ENCODE measurements at regions not wholly inside any gene's neighbourhood (a gene's known extent, or its start where the extent isn't known, plus 50 kb on each side); places are given as distances from the start of the nearest gene placed in this dataset.
"Not testable (repeated sequence)": the region's sequence is repeated elsewhere in the genome, so short reads cannot be mapped to it uniquely, and the experiment has no call there.

- CTCF ChIA-PET = interaction anchor here (1.4 kb wide), 1 partner anchor 16 kb away, joined by 3 read pairs; no protein-coding TSS in a partner anchor
- DNase-seq (ENCODE audit: extremely low spot score) = no peak
- POLR2A ChIA-PET = no interaction called here
Measured at GRCh38 chr10:71912431-71912830, 51.8 kb upstream of the CHST3 start.

GRCh38 chr10:71911296-71911953 is 52.8 kb upstream of the CHST3 start:
- no peak for DNase-seq (ENCODE audit: extremely low spot score)
- TF ChIP-seq CTCF (IDR thresholded peaks at IDR 0.05; ENCODE audit: control extremely low read depth, extremely low read depth, low read depth, missing control alignments) = no peak
- CTCF ChIA-PET = interaction anchor here (1.4 kb wide), 1 partner anchor 15 kb away, joined by 3 read pairs; no protein-coding TSS in a partner anchor
- POLR2A ChIA-PET = no interaction called here

More at GRCh38 chr10:71912431-71912830, 51.8 kb upstream of the CHST3 start:
- no peak for TF ChIP-seq CTCF (IDR thresholded peaks at IDR 0.05; ENCODE audit: control extremely low read depth, extremely low read depth, low read depth, missing control alignments)

DNA sequence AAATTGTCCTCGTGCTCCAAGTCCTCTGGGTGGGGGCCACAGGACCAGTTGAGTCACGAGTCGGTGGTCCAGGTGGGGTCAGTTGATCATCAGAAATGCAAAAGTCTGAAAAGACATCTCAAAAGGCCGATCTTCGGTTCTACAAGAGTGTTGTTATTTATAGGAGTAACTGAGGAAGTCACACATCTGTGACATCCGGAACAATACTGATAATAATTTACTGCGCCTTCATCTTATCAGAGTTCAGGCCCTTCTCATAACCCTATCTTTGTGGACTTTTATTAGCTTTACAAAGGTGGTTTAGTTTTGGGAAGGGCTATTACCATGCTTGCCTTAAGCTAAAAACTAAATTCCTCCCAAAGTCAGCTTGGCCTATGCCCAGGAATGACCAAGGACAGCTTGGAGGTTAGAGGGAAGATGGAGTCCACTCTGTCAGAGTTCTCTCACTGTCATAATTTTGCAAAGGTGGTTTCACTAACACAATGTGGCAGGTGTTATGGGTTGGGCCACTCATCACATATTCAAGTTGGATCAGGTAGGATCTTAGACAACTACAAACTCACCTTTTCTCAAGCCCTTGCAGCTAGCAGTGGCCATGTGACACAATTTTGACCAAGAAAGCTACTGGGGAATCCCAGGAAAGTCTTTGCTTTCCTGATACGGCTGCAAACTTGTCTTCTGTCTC is 54.7 kb upstream of the CHST3 start:
- ChIA-PET POLR2A (no interaction called here), CTCF (interaction anchor here (0.9 to 1.9 kb wide), 4 partner anchors 13 to 139 kb away, joined by 3 to 8 read pairs (median 4); no protein-coding TSS in a partner anchor)
- DNase-seq (ENCODE audit: extremely low spot score) = no peak
- TF ChIP-seq CTCF (IDR thresholded peaks at IDR 0.05; ENCODE audit: control extremely low read depth, extremely low read depth, low read depth, missing control alignments) = no peak

DNA sequence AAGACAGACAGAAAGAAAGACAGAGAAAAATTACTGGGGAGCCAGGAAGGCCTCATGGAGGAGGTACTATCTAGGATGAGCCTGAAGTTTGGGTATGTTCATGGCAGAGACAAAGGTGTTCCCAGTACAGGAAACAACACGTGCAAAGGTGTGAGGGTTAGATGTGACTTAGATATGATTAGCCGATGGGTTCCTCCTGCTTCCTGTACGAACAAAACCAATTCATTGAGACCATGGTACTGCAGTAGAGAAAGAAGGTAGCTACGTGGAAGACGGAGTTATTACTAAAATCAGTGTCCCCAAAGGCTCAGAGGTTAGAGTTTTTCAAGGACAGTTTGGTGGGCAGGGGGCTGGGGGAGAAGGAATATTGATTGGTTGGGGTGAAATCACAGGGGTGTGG is 55.2 kb upstream of the CHST3 start:
- no peak for DNase-seq (ENCODE audit: extremely low spot score)
- ChIA-PET POLR2A (no interaction called here), CTCF (interaction anchor here (0.9 to 1.9 kb wide), 4 partner anchors 12 to 140 kb away, joined by 3 to 8 read pairs (median 4); no protein-coding TSS in a partner anchor)
- no peak for TF ChIP-seq CTCF (IDR thresholded peaks at IDR 0.05; ENCODE audit: control extremely low read depth, extremely low read depth, low read depth, missing control alignments)

GRCh38 chr10:71905164-71905563 is 54.1 kb upstream of the PSAP start:
- CTCF ChIA-PET = interaction anchor here (0.8 to 2.9 kb wide), 4 partner anchors 9 to 143 kb away, joined by 3 to 16 read pairs (median 5); no protein-coding TSS in a partner anchor
- no peak for DNase-seq (ENCODE audit: extremely low spot score)
- TF ChIP-seq CTCF (IDR thresholded peaks at IDR 0.05; ENCODE audit: control extremely low read depth, extremely low read depth, low read depth, missing control alignments) = no peak
- POLR2A ChIA-PET = no interaction called here

DNA sequence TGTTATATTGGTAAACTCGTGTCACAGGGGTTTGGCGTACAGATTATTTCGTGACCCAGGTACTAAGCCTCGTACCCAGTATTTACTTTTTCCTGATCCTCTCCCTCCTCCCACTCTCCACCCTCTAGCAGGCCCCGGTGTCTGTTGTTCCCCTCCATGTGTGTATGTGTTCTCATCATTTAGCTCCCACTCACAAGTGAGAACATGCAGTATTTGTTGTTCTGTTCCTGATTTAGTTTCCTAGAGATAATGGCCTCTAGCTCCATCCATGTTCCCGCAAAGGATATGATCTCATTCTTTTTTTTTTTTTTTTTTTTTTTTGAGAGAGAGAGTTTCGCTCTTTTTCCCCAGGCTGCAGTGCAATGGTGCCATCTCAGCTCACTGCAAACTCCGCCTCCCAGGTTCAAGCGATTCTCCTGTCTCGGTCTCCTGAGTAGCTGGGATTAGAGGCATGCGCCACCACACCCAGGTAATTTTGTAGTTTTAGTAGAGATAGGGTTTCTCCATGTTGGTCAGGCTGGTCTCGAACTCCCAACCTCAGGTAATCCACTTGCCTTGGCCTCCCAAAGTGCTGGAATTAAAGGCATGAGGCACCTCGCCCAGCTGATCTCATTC is 52.7 kb upstream of the PSAP start:
- CTCF ChIA-PET = interaction anchor here (0.9 to 2.9 kb wide), 6 partner anchors 8 to 587 kb away, joined by 3 to 16 read pairs (median 4); no protein-coding TSS in a partner anchor
- DNase-seq (ENCODE audit: extremely low spot score); POLR2A ChIA-PET: not testable (repeated sequence)

Measured in GM10248 (cell line).